HG03196 (cell line): ENCODE measurements at regions not wholly inside any gene's neighbourhood (a gene's known extent, or its start where the extent isn't known, plus 50 kb on each side); places are given as distances from the start of the nearest gene placed in this dataset.
"Not testable (repeated sequence)": the region's sequence is repeated elsewhere in the genome, so short reads cannot be mapped to it uniquely, and the experiment has no call there.

Experiments
- ATAC-seq: cut with Tn5 transposase; IDR thresholded peaks from one replicate; pipeline ENCODE4 v1.9.1; 2021; ENCODE audit not compliant: unreplicated experiment

DNA sequence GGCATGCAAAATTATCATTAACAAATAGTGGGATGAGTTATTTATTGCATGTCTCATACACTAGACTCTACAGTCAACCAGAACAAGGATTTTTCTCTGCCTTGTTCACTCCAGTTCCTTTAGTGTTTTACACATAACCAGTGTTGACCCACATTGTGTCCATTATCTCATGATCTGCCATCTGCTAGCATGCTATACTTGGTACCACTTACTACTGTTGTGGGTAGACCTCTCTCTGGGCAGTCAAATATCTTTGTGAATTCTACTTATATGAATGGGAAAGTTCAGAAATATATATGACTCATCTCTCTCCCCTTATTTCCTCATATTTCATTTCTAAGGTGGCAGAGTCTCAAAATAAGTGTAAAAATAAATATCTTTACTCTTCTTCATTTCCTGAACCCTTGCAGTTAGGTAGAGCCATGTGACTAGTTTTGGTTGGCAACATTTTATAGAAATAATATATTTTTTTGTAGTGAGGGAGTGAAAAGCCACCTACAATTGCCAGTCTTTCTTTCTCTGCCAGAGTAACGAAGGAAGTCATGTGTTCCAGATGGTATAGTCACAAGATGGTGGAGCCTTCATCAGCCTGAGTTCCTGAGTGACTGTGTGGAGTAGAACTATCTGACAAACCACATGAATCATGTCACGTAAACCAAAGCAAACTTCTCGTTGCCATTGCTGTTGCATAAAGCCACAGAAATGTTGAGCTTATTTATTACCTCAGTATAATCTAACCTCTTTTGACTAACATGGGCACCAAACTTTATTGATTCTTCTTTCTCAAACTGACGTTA lies 704.0 kb downstream of the RNF144A start:
- ATAC-seq: no peak

DNA sequence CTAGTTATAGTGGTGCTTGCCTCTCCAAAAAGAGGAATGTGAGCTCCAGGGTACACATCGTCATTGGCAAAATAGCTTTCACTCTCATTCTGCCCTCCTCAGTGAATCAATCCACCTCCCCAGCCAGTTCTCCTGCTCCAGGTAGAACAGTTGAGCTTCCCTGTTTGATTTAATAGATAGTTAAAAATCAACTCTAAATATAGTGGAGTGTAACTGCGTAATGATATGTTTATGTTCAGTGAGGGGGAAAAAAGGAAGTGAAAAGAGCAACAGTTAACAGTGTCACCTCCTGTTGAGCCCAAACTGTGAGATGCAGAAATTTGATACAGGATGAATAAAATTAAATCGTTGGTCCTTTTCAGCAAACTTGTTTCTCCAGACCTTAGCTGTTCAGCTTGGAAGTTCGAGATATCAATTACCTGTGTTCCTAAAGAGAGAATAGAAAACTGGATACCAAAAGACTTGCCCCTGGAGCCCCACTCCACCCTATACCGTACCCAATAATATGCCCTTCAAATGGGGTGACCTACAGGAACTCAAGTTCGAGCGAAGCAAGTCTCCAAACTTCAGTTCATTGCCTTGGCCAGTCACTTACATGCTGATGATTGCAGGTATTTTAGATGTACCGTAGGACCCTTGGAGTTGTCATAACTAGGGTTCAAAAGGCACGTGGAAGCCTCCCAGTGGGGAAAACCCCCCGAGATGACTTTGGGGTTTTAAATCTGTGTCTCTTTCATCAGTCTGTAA lies 708.4 kb downstream of the RNF144A start:
- no peak for ATAC-seq

DNA sequence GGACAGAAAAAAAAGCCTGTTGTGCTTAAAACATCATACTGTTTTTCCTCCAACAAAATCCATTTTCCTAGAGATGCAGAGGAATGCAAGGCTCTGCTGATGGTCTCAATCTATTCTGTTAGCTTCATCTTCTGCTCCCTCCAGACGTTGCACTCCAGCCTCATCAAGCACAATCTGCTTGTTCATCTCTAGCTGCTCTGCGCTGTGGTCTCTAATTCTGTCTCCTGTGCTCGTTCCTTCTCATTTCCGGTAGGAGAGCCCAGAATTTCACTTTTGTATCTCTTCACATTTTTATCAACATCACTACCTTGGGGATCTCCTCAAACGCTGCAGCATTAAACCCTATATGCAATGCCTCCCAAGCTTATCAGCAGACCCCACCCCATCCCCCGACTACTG lies 708.9 kb downstream of the RNF144A start:
- ATAC-seq: no peak

- ATAC-seq: no peak
These were observed 710.4 kb downstream of the RNF144A start for GRCh38 chr2:7627583-7627982.

DNA sequence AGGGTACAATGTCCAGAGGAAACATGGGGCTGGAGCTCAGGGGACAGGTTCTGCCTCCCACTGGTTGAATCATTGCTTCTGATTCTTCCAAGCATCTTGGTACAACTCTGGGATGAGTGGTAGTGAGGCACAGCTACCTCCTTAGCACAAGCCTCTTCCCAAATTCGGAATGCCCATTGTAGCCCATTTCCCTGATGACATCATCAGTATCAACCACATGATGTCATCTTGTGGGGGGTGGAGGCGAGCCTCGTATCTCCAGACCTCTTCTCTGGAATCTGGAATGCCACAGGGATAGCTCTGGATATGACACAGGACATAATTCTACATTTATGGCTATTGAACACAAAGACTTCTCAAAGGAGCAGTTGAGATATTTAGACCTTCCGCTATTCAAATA lies 715.2 kb downstream of the RNF144A start:
- no peak for ATAC-seq

DNA sequence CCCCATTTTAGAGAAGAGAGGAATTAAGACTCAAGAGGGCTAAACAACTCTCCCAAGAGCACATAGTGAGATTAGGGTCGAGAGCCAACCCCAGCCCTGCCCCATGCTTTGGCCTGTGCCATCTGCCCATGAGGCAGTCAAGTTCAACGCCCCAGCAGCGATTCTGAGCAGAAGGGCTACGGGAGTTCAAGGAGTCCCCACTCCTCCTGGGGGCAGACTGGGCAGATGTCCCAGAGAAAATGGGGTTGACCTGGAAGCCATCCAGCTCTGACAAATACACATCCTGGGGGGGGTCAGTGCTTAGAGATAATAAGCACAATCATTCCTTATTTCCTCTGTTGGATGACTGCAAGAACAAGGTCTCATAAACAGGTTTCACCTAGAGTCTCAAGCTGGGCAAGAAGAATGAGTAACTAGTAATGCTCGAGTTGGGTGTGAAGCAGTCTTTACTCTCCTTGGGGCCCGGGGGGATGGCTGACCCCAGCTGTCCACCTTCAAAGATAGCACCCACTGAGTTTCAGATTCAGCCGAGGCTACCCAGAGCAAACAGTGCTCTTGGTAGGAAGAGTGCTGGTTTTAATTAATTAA lies 716.4 kb downstream of the RNF144A start:
- no peak for ATAC-seq

DNA sequence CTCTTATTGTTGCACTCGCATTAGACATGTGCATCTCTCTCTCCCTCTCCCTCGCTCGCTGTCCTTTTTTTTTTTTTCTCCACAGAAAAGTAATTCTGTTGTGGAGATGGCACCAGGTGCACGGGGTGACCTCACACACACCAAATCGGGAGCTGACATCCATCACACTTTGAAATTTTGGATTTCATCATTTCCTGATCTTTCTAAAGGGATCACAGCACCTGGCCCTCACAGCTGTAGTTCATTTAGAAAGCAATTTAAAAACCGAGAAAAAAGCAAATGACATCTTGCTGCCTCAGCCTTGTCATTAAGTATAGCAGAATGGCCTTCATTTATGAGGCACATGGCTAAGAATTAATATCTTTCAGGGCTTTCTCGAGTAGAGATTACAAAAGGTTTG lies 717.2 kb downstream of the RNF144A start:
- no peak for ATAC-seq

DNA sequence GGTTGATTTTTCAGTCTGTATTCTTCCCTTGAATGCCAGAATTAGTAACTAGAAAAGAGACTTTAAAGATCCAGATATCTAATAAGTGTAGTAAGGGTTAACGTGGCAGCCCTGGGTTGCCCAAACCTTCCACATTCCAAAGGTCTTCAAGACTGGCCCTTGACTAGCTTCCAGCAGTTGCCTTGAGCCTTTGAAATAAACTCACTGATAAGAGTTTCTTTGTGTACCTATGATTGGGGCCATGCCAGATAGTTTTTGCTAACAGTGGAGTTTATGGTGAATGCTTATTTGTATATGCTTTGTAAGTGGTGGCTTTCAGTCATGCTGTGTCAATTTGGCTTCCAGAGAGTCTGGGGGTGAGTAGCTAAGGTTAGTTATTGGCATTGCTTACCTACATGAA lies 722.3 kb downstream of the RNF144A start:
- no peak for ATAC-seq

DNA sequence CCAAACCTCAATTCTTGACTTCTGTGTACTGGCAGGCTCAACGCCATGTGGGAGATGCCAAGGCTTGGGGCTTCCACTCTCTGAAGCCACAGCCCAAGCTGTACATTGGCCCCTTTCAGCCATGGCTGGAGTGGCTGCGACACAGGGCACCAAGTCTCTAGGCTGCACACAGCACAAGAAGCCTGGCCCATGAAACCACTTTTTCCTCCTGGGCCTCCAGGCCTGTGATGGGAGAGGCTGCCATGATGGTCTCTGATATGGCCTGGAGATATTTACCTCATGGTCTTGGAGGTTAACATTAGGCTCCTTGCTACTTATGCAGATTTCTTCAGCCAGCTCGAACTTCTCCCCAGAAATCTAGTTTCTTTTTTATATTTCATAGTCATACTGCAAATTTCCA lies 724.1 kb downstream of the RNF144A start:
- ATAC-seq: not testable (repeated sequence)

- ATAC-seq: no peak
These were observed 728.8 kb downstream of the RNF144A start for GRCh38 chr2:7646024-7646423.

DNA sequence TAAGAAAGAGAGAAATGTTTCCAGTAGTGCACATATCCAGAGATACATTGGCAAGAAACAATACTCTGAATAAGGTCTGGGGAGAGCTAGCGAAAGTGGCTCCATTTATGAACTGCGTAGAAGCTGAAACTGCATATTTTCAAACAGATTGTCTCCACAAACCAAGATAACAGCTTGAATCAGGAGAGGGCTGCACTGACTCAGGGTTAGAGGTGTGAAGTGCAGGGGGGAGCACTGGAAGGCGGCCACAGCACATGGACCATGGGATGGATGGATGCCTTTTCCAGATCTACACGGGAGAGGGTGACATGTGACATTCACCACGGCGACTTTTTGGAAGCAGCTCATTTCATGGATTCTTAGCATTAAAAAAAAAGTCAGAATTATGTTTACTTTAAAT lies 729.4 kb downstream of the RNF144A start:
- no peak for ATAC-seq

DNA sequence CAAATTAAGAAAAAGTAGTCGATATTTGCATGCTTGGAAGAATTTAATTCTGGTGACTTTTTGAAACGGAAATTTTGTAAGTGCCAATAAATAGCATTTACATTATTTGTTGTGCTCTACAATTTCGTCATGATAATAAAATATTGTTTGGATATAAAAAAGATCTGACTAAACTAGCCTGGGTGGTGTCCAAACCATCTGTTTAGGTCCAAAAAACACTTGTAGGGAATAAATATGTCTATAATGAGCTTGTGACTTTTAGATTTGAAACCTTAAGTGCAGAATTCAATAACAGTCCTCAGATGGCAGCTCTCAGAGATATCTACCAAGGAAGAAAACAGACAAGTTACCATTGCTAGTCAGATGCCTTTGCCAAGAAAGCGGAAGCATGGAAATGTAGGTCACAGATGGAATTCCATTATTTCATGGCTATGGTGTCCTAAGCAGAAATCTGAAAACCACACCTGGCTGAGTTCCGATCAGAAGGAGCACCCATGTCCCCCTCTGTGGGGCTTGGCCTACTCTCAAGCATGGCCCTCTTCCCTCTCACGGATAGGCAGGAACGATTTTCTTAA lies 731.1 kb downstream of the RNF144A start:
- no peak for ATAC-seq

DNA sequence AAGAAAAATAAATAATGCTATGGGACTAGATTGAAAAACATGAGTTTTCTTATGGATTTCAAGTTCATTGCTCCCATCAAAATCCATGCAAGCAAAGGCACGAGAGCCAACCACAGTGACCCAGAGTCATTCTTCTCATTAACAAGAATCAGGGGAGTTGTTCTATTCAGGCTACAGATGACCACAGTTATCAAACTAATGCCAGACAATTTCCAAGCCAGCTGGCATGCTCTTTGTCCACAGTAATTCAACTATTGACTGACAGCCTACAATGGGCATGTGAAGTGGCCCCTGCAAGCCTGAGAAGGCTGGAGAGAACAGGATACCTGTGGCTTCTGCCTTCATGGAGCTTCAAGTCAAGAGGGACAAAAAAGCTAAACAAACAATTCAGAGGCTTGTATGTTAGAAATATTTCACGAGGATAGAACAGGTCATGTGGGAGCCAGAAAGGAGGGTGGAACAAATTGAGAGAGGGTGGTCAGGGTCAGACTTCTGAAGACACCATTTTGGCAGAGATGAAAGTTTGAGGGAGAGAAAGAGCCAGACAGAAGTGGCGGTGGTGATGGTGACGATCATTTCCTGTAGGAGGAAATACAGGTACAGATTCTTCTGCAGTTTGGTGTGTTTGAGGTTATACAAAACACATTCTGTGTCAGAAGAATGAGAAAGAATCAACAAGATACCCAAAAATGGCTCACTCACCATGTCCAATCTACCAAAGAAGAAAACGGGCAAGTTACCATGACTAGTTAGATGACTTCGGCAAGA lies 732.4 kb downstream of the RNF144A start:
- no peak for ATAC-seq

DNA sequence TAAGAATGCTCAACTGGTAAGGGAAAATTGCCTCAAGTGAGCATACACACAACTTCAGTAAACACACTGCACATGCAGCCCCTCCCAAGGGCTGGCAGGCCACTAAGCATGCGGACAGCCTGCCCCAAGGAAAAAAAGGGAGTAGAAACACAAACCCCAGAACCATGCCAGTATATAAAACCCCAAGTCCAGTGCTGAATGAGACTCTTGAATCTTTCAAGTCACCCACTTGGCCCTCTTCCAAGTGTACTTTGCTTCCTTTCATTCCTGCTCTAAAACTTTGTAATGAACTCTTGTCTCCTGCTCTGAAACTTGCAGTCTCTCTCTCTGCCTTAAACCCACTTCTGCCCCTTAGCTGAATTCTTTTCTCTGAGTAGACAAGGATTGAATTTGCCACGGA lies 736.4 kb downstream of the RNF144A start:
- no peak for ATAC-seq

GRCh38 chr2:7655629-7656028 lies 738.4 kb downstream of the RNF144A start:
- ATAC-seq: no peak

DNA sequence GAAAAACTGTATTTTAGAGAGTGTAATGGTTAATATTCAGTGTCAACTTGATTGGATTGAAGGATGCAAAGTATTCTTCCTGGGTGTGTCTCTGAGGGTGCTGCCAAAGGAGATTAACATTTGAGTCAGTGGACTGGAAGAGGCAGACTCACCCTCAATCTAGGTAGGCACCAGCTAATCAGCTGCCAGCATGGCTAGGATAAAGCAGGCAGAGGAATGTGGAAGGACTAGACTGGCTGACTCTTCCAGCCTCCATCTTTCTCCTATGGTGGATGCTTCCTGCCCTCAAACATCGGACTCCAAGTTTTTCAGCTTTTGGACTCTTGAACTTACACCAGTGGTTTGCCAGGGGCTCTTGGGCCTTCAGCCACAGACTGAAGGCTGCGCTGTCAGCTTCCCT lies 740.3 kb downstream of the RNF144A start:
- not testable (repeated sequence) for ATAC-seq

- no peak for ATAC-seq
These were observed 741.3 kb downstream of the RNF144A start for GRCh38 chr2:7658486-7658885.

GRCh38 chr2:7660816-7661215 lies 743.6 kb downstream of the RNF144A start:
- ATAC-seq: no peak

- ATAC-seq: no peak
These were observed 744.3 kb downstream of the RNF144A start for GRCh38 chr2:7661502-7661901.

GRCh38 chr2:7665880-7666279 lies 748.7 kb downstream of the RNF144A start:
- ATAC-seq: no peak
